IMR-90 (cell line): ENCODE measurements at regions not wholly inside any gene's neighbourhood (a gene's known extent, or its start where the extent isn't known, plus 50 kb on each side); places are given as distances from the start of the nearest gene placed in this dataset.

Experiments used
- ATAC-seq: fragments of 200-7000 bp; cut with Tn5 transposase; 2 replicates; pipeline ENCODE4 v1.9.1; 2020; ENCODE audit warnings: low read depth, mild to moderate bottlenecking, moderate library complexity
- BruUV-seq: library from RNA; stranded (reverse); fragments of 400-500 nt; replicated peaks from 2 replicates; lab custom pipeline; 2021; lab: Mats Ljungman, UMichigan
- CTCF ChIA-PET: fragments of 300-600 bp; formaldehyde crosslinking; extraction: SDS; loops from one replicate; lab custom pipeline; 2021; ENCODE audit warnings: antibody characterized with exemption; lab: Yijun Ruan, JAX
- POLR2A ChIA-PET: fragments of 300-600 bp; sonication (Branson Sonifier 250); formaldehyde crosslinking; loops from one replicate; lab custom pipeline; 2022; ENCODE audit warnings: antibody characterized with exemption; ENCODE audit not compliant: unreplicated experiment; lab: Charles Lee
- DNase-seq: peaks from one replicate; pipeline ENCODE4 v3.0.0; 2013
- H2AFZ ChIP-seq: replicated peaks from 2 replicates; pipeline ENCODE3; 2013; ENCODE audit warnings: low read length, mild to moderate bottlenecking; ENCODE audit not compliant: poor library complexity
- H2AK5ac ChIP-seq: 2 replicates; pipeline ENCODE4 v1.6.1; 2013; ENCODE audit warnings: low read depth, low read length, inconsistent platforms
- H2AK9ac ChIP-seq: replicated peaks from 2 replicates; pipeline ENCODE3; 2013; ENCODE audit warnings: mild to moderate bottlenecking, low read depth, low read length, moderate library complexity; ENCODE audit not compliant: poor library complexity
- H2BK120ac ChIP-seq: 2 replicates; pipeline ENCODE4 v1.6.1; 2013; ENCODE audit warnings: low read depth, low read length, inconsistent platforms
- H2BK15ac ChIP-seq: 3 replicates; pipeline ENCODE4 v1.6.1; 2013; ENCODE audit warnings: low read depth, low read length, inconsistent platforms
- H2BK20ac ChIP-seq: 2 replicates; pipeline ENCODE4 v1.6.1; 2013; ENCODE audit warnings: low read depth, mild to moderate bottlenecking, inconsistent platforms, low read length, moderate library complexity
- H2BK5ac ChIP-seq: 2 replicates; pipeline ENCODE4 v1.6.1; 2013; ENCODE audit warnings: mild to moderate bottlenecking, low read depth, low read length, inconsistent platforms; ENCODE audit not compliant: poor library complexity, severe bottlenecking
- H3K14ac ChIP-seq: replicated peaks from 2 replicates; pipeline ENCODE4 v1.6.1; 2013; ENCODE audit warnings: low read depth, low read length, inconsistent platforms
- H3K18ac ChIP-seq: 2 replicates; pipeline ENCODE4 v1.6.1; 2013; ENCODE audit warnings: low read depth, low read length, control low read depth
- H3K23ac ChIP-seq: 2 replicates; pipeline ENCODE4 v1.6.1; 2013; ENCODE audit warnings: low read depth, low read length, inconsistent platforms
- H3K27ac ChIP-seq: 2 replicates; pipeline ENCODE4 v1.5.1; 2013; ENCODE audit warnings: mild to moderate bottlenecking, control low read depth, low read length; ENCODE audit not compliant: insufficient read depth
- H3K27me3 ChIP-seq: 2 replicates; pipeline ENCODE4 v1.6.1; 2013; ENCODE audit warnings: low read length; ENCODE audit not compliant: control insufficient read depth, insufficient read depth
- H3K36me3 ChIP-seq: 2 replicates; pipeline ENCODE4 v1.6.1; 2013; ENCODE audit warnings: low read length, mixed read lengths; ENCODE audit not compliant: control insufficient read depth, insufficient read depth
- H3K4ac ChIP-seq: 2 replicates; pipeline ENCODE4 v1.6.1; 2013; ENCODE audit warnings: low read depth, low read length, inconsistent platforms
- H3K4me1 ChIP-seq: 2 replicates; pipeline ENCODE4 v1.6.1; 2013; ENCODE audit warnings: low read length, mixed read lengths; ENCODE audit not compliant: control insufficient read depth, insufficient read depth
- H3K4me2 ChIP-seq: 2 replicates; pipeline ENCODE4 v1.6.1; 2013; ENCODE audit warnings: low read depth, mild to moderate bottlenecking, control low read depth, low read length, moderate library complexity
- H3K4me3 ChIP-seq: 2 replicates; pipeline ENCODE4 v1.5.1; 2013; ENCODE audit warnings: low read depth, mild to moderate bottlenecking, control low read depth, low read length, moderate library complexity; ENCODE audit not compliant: insufficient read depth
- H3K56ac ChIP-seq: 2 replicates; pipeline ENCODE4 v1.6.1; 2013; ENCODE audit warnings: low read length, inconsistent platforms; ENCODE audit not compliant: insufficient read depth; ENCODE audit errors: extremely low read depth
- H3K79me1 ChIP-seq, 2 experiments: 2 replicates each; pipeline ENCODE4 v1.6.1; 2013; ENCODE audit warnings: low read length in 2 of 2, inconsistent platforms in 1 of 2, low read depth in 1 of 2
- H3K9ac ChIP-seq: 2 replicates; pipeline ENCODE4 v1.6.1; 2013; ENCODE audit warnings: low read depth, low read length, control low read depth
- H3K9me1 ChIP-seq: 2 replicates; pipeline ENCODE4 v1.6.1; 2013; ENCODE audit warnings: low read length, inconsistent platforms; ENCODE audit not compliant: insufficient read depth
- H3K9me3 ChIP-seq: 2 replicates; pipeline ENCODE4 v1.6.1; 2013; ENCODE audit warnings: low read length; ENCODE audit not compliant: control insufficient read depth, insufficient read depth
- H4K20me1 ChIP-seq: 2 replicates; pipeline ENCODE4 v1.6.1; 2013; ENCODE audit warnings: low read length, inconsistent platforms; ENCODE audit not compliant: insufficient read depth
- H4K5ac ChIP-seq: 2 replicates; pipeline ENCODE4 v1.6.1; 2013; ENCODE audit warnings: mild to moderate bottlenecking, low read depth, low read length, control low read depth
- H4K8ac ChIP-seq, 2 experiments: 2 replicates each; pipeline ENCODE4 v1.6.1; 2013; ENCODE audit warnings: low read depth in 2 of 2, low read length in 2 of 2, control low read depth in 1 of 2, inconsistent platforms in 1 of 2
- H4K91ac ChIP-seq: 2 replicates; pipeline ENCODE4 v1.6.1; 2013; ENCODE audit warnings: low read depth, low read length, inconsistent platforms; ENCODE audit not compliant: insufficient read depth
- CEBPB ChIP-seq: IDR thresholded peaks from 2 replicates; pipeline ENCODE4 v1.6.1; 2012; ENCODE audit warnings: low read depth, low read length, improper control_type of control experiment
- FOS ChIP-seq: fragments of 150-350 bp; IDR thresholded peaks from 2 replicates; pipeline ENCODE4 v1.6.1; 2016; ENCODE audit warnings: low read depth, low read length
- WGBS, 2 experiments: methylation state at CpG; one replicate each; pipeline versions ENCODE4 v1.1.5 to v1.1.7; 2013; ENCODE audit warnings: missing lambda C conversion rate in 2 of 2; ENCODE audit not compliant: insufficient read length in 1 of 2; ENCODE audit errors: extremely low coverage in 2 of 2; 5-methylcytosine and 5-hydroxymethylcytosine counted together
- dilution Hi-C: fragments of 300-500 bp; cut with HindIII; formaldehyde crosslinking; loops from one replicate; pipeline ENCODE4 v1.14.3; 2018; ENCODE audit warnings: low sequenced_read_pairs; ENCODE audit not compliant: unreplicated experiment
- in situ Hi-C: fragments of 300-500 bp; cut with MboI; formaldehyde crosslinking; loops from 3 replicates; pipeline ENCODE4 v1.14.3; 2019; ENCODE audit warnings: low sequenced_read_pairs, inconsistent platforms, mixed read lengths
- intact Hi-C: fragments of 100-400 bp; cut with micrococcal nuclease; formaldehyde crosslinking; loops from 2 replicates; pipeline ENCODE4 v1.10.0; 2022
- TF ChIP-seq, protein P1 (sequence below): fragments of 150-350 bp; IDR thresholded peaks from 2 replicates; pipeline ENCODE4 v1.6.1; 2017; ENCODE audit warnings: mild to moderate bottlenecking, antibody characterized with exemption, low read length, low read depth

DNA sequence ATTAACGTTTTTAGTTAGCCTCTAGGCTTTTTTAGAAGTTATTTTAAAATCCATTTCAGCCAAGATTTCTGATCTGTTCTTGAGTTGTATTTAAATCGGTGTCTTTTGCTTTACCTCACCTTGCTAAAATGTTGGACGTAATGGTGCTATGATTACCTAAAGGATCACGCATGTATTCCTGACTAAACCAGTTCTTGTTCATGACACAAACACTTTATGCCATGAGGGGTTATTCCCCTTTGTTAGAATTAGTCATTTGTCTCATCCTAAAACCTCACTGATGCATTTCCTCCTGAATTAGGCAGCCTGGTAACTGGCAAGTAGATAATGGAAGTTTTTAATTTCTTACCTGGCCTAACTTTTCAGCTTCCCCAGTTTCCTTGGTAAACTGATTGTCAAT lies 185.4 kb upstream of the TANK start:
- H2AK5ac ChIP-seq = no peak overlapping the region; the same call in 1 of the 2 replicates
- no peak overlapping the region for H3K4me2 ChIP-seq
- no peaks in the 10 kb centered on the region for H3K27me3 ChIP-seq
- no peak overlapping the region for H2AFZ ChIP-seq
- H3K4me1 ChIP-seq = no peaks in the 10 kb centered on the region; the same call in 1 of the 2 replicates
- H2BK120ac ChIP-seq = no peak overlapping the region
- no peak overlapping the region for H4K8ac ChIP-seq
- no peak overlapping the region for H4K5ac ChIP-seq
- H4K20me1 ChIP-seq = no peaks in the 10 kb centered on the region
- H3K56ac ChIP-seq = no peak overlapping the region
- no peak overlapping the region for H2BK15ac ChIP-seq
- no peak overlapping the region for H3K18ac ChIP-seq
- H3K9ac ChIP-seq = no peak overlapping the region
- H3K27ac ChIP-seq = no peak overlapping the region
- no peaks in the 10 kb centered on the region for H3K36me3 ChIP-seq
- no peak overlapping the region for H3K4me3 ChIP-seq
- H3K79me1 ChIP-seq = no peaks in the 10 kb centered on the region
- H2AK9ac ChIP-seq = no peak overlapping the region
- H2BK20ac ChIP-seq = no peak overlapping the region
- dilution Hi-C loops = no loop called here
- no peak for TF ChIP-seq CEBPB
- no peak for TF ChIP-seq FOS
- TF ChIP-seq, protein P1, sequence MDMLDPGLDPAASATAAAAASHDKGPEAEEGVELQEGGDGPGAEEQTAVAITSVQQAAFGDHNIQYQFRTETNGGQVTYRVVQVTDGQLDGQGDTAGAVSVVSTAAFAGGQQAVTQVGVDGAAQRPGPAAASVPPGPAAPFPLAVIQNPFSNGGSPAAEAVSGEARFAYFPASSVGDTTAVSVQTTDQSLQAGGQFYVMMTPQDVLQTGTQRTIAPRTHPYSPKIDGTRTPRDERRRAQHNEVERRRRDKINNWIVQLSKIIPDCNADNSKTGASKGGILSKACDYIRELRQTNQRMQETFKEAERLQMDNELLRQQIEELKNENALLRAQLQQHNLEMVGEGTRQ = no peak
- no peak overlapping the region for H3K23ac ChIP-seq
- no CpG with 5 or more reads among the region's 4 CpGs for whole genome bisulfite sequencing, 2 experiments
- intact Hi-C loops = loop anchor here (5.0 to 10.0 kb wide), 3 partner anchors 310 to 653 kb away; no protein-coding TSS in a partner anchor
- in situ Hi-C loops = loop anchor here (5.0 kb wide), 1 partner anchor 483 kb away; the partner anchor contains the start of gene RBMS1
- POLR2A ChIA-PET = no interaction called here
- BruUV-seq = no TSS peak
- H3K9me3 ChIP-seq = no peaks in the 10 kb centered on the region
- no peak overlapping the region for H2BK5ac ChIP-seq
- H3K4ac ChIP-seq = no peak overlapping the region
- no peak overlapping the region for H3K14ac ChIP-seq
- H3K9me1 ChIP-seq = no peaks in the 10 kb centered on the region
- H4K91ac ChIP-seq = no peak overlapping the region
- CTCF ChIA-PET = interaction anchor here (0.7 kb wide), 1 partner anchor 11 kb away, joined by 3 read pairs; no protein-coding TSS in a partner anchor
- DNase-seq (peak; percentile 7), ATAC-seq (no peak)
